ENCODE measurements at regions not wholly inside any gene's neighbourhood (a gene's known extent, or its start where the extent isn't known, plus 50 kb on each side); places are given as distances from the start of the nearest gene placed in this dataset.

- Mint-ChIP-seq H3K9me3 (peaks cover 3% of the 10 kb centered on the region), H3K4me3 (no peak overlapping the region), H3K4me1 (ENCODE audit: unreplicated experiment) (no peaks in the 10 kb centered on the region), H3K27ac (no peak overlapping the region), H3K36me3 (no peaks in the 10 kb centered on the region), H3K27me3 (no peaks in the 10 kb centered on the region)
- TF ChIP-seq, protein P1, sequence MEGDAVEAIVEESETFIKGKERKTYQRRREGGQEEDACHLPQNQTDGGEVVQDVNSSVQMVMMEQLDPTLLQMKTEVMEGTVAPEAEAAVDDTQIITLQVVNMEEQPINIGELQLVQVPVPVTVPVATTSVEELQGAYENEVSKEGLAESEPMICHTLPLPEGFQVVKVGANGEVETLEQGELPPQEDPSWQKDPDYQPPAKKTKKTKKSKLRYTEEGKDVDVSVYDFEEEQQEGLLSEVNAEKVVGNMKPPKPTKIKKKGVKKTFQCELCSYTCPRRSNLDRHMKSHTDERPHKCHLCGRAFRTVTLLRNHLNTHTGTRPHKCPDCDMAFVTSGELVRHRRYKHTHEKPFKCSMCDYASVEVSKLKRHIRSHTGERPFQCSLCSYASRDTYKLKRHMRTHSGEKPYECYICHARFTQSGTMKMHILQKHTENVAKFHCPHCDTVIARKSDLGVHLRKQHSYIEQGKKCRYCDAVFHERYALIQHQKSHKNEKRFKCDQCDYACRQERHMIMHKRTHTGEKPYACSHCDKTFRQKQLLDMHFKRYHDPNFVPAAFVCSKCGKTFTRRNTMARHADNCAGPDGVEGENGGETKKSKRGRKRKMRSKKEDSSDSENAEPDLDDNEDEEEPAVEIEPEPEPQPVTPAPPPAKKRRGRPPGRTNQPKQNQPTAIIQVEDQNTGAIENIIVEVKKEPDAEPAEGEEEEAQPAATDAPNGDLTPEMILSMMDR (conservative IDR thresholded peaks at IDR 0.05) = no peak
- no peak for DNase-seq (ENCODE audit: extremely low spot score, unreplicated experiment)
These were observed 1209.6 kb downstream of the PCDH7 start for GRCh38 chr4:31929676-31930345.

DNA sequence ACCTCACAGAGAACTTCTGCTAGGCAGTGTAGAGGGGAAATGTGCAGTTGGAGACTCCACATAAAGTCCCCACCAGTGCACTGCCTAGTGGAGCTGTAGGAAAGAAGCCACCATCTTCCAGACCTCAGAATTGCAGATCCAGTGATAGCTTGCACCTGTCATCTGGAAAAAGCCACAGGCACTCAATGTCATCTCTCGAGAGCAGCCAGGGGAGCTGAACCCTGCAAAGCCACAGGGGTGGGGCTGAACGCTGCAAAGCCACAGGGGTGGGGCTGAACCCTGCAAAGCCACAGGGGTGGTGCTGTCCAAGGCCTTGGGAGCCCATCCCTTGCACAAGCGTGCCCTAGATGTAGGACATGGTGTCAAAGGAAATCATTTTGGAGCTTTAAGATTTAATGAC is 1226.3 kb downstream of the PCDH7 start:
- no peaks in the 10 kb centered on the region for H3K27me3 Mint-ChIP-seq
- no peak overlapping the region for H3K27ac Mint-ChIP-seq
- H3K9me3 Mint-ChIP-seq = no peaks in the 10 kb centered on the region
- no peaks in the 10 kb centered on the region for H3K36me3 Mint-ChIP-seq
- no peaks in the 10 kb centered on the region for H3K4me1 Mint-ChIP-seq (ENCODE audit: unreplicated experiment)
- no peak overlapping the region for H3K4me3 Mint-ChIP-seq
- DNase-seq (ENCODE audit: extremely low spot score, unreplicated experiment) = no peak
- TF ChIP-seq, protein P1 (conservative IDR thresholded peaks at IDR 0.05) = no peak

DNA sequence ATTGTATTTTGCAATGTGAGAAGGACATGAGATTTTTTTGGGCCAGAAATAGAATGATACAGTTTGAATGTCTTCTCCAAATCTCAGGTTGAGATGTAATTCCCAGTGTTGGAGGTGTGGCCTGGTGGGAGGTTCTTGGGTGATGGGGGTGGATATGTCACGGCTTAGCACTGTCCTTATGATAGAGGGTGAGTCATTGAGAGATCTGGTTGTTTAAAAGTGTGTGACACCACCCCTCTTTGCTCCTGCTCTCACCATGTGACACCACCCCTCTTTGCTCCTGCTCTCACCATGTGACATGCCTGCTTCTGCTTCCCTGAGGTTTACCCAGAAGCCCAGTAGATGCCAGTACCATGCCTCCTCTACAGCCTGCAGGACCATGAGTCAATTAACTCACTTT is 1226.9 kb downstream of the PCDH7 start:
- H3K4me1 Mint-ChIP-seq (ENCODE audit: unreplicated experiment) = no peaks in the 10 kb centered on the region
- no peaks in the 10 kb centered on the region for H3K36me3 Mint-ChIP-seq
- DNase-seq (ENCODE audit: extremely low spot score, unreplicated experiment) = no peak
- no peaks in the 10 kb centered on the region for H3K27me3 Mint-ChIP-seq
- no peak overlapping the region for H3K27ac Mint-ChIP-seq
- H3K4me3 Mint-ChIP-seq = no peak overlapping the region
- TF ChIP-seq, protein P1 (conservative IDR thresholded peaks at IDR 0.05) = no peak
- no peaks in the 10 kb centered on the region for H3K9me3 Mint-ChIP-seq

GRCh38 chr4:31949045-31949444 is 1228.9 kb downstream of the PCDH7 start:
- no peaks in the 10 kb centered on the region for H3K27me3 Mint-ChIP-seq
- TF ChIP-seq, protein P1 (conservative IDR thresholded peaks at IDR 0.05) = no peak
- H3K9me3 Mint-ChIP-seq = no peaks in the 10 kb centered on the region
- no peaks in the 10 kb centered on the region for H3K4me1 Mint-ChIP-seq (ENCODE audit: unreplicated experiment)
- no peak overlapping the region for H3K27ac Mint-ChIP-seq
- no peak overlapping the region for H3K4me3 Mint-ChIP-seq
- DNase-seq (ENCODE audit: extremely low spot score, unreplicated experiment) = no peak
- no peaks in the 10 kb centered on the region for H3K36me3 Mint-ChIP-seq

- no peaks in the 10 kb centered on the region for H3K36me3 Mint-ChIP-seq
- H3K4me3 Mint-ChIP-seq = no peak overlapping the region
- no peaks in the 10 kb centered on the region for H3K9me3 Mint-ChIP-seq
- no peaks in the 10 kb centered on the region for H3K27me3 Mint-ChIP-seq
- TF ChIP-seq, protein P1 (conservative IDR thresholded peaks at IDR 0.05) = no peak
- no peak for DNase-seq (ENCODE audit: extremely low spot score, unreplicated experiment)
- no peak overlapping the region for H3K27ac Mint-ChIP-seq
- no peaks in the 10 kb centered on the region for H3K4me1 Mint-ChIP-seq (ENCODE audit: unreplicated experiment)
These were observed 1235.2 kb downstream of the PCDH7 start for GRCh38 chr4:31955346-31955745.

DNA sequence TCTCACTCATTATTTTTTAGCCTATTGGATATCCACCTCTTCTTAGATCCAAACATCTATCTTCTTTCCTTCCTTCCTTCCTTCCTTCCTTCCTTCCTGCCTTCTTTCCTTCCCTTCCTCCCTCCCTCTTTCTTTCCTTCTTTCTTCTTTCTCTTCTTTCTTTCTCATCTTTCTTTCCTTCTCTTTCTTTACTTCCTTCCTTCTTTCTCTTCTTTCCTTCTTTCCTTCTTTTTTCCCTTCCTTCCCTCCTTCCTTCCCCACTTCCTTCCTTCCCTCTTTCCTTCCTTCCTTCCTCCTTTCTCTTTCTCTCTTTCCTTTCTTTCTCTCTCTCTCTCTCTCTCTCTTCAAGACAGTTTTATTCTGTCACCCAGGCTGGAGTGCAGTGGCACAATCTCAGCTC is 1239.8 kb downstream of the PCDH7 start:
- DNase-seq (ENCODE audit: extremely low spot score, unreplicated experiment) = no peak
- H3K27me3 Mint-ChIP-seq = no peaks in the 10 kb centered on the region
- no peak overlapping the region for H3K27ac Mint-ChIP-seq
- no peaks in the 10 kb centered on the region for H3K36me3 Mint-ChIP-seq
- no peaks in the 10 kb centered on the region for H3K4me1 Mint-ChIP-seq (ENCODE audit: unreplicated experiment)
- no peak overlapping the region for H3K4me3 Mint-ChIP-seq
- no peaks in the 10 kb centered on the region for H3K9me3 Mint-ChIP-seq
- TF ChIP-seq, protein P1 (conservative IDR thresholded peaks at IDR 0.05) = no peak

Measured in type B pancreatic cell (in vitro differentiated cells).